HG03432 (cell line): ENCODE measurements at regions not wholly inside any gene's neighbourhood (a gene's known extent, or its start where the extent isn't known, plus 50 kb on each side); places are given as distances from the start of the nearest gene placed in this dataset.
A peak's percentile ranks its signal among the peaks of the same experiment; 100 is the strongest.
"Not testable (repeated sequence)": the region's sequence is repeated elsewhere in the genome, so short reads cannot be mapped to it uniquely, and the experiment has no call there.

Experiments used
- ATAC-seq: cut with Tn5 transposase; IDR thresholded peaks from one replicate; pipeline ENCODE4 v1.9.1; 2021; ENCODE audit warnings: mild to moderate bottlenecking, moderate library complexity; ENCODE audit not compliant: unreplicated experiment

GRCh38 chr14:40216976-40217375, 784.7 kb upstream of the FBXO33 start:
- ATAC-seq: no peak

GRCh38 chr14:40216408-40216807, 784.2 kb upstream of the FBXO33 start:
- not testable (repeated sequence) for ATAC-seq

GRCh38 chr14:40213701-40214100, 781.5 kb upstream of the FBXO33 start:
- no peak for ATAC-seq

GRCh38 chr14:40204441-40205175, 772.4 kb upstream of the FBXO33 start:
- no peak for ATAC-seq

GRCh38 chr14:40199101-40199500, 766.9 kb upstream of the FBXO33 start:
- ATAC-seq: no peak

- no peak for ATAC-seq
These were observed 765.1 kb upstream of the FBXO33 start for GRCh38 chr14:40197344-40197743.

GRCh38 chr14:40188006-40188405, 755.8 kb upstream of the FBXO33 start:
- no peak for ATAC-seq

- no peak for ATAC-seq
These were observed 731.9 kb upstream of the FBXO33 start for GRCh38 chr14:40164083-40164482.

GRCh38 chr14:40139657-40140056, 707.4 kb upstream of the FBXO33 start:
- ATAC-seq: no peak

GRCh38 chr14:40133463-40133862, 701.2 kb upstream of the FBXO33 start:
- no peak for ATAC-seq

GRCh38 chr14:40129159-40129558, 696.9 kb upstream of the FBXO33 start:
- no peak for ATAC-seq

- no peak for ATAC-seq
These were observed 691.6 kb upstream of the FBXO33 start for GRCh38 chr14:40123816-40124215.

GRCh38 chr14:40122968-40123648, 690.9 kb upstream of the FBXO33 start:
- ATAC-seq: peak; percentile 75

GRCh38 chr14:40119765-40120164, 687.5 kb upstream of the FBXO33 start:
- ATAC-seq: peak; percentile 53

GRCh38 chr14:40119321-40119720, 687.1 kb upstream of the FBXO33 start:
- peak; percentile 11 for ATAC-seq

GRCh38 chr14:40115583-40115982, 683.4 kb upstream of the FBXO33 start:
- no peak for ATAC-seq

- no peak for ATAC-seq
These were observed 681.4 kb upstream of the FBXO33 start for GRCh38 chr14:40113671-40114070.

- ATAC-seq: no peak
These were observed 668.4 kb upstream of the FBXO33 start for GRCh38 chr14:40100544-40101196.

GRCh38 chr14:40099316-40099715, 667.1 kb upstream of the FBXO33 start:
- no peak for ATAC-seq

GRCh38 chr14:40098468-40098867, 666.2 kb upstream of the FBXO33 start:
- no peak for ATAC-seq

- no peak for ATAC-seq
These were observed 664.7 kb upstream of the FBXO33 start for GRCh38 chr14:40096968-40097367.

GRCh38 chr14:40093800-40094199, 661.6 kb upstream of the FBXO33 start:
- ATAC-seq: no peak
